GM21526 (cell line): ENCODE measurements at regions not wholly inside any gene's neighbourhood (a gene's known extent, or its start where the extent isn't known, plus 50 kb on each side); places are given as distances from the start of the nearest gene placed in this dataset.
"Not testable (repeated sequence)": the region's sequence is repeated elsewhere in the genome, so short reads cannot be mapped to it uniquely, and the experiment has no call there.

Source experiments
- ATAC-seq: cut with Tn5 transposase; IDR thresholded peaks from one replicate; pipeline ENCODE4 v1.9.1; 2021; ENCODE audit warnings: moderate library complexity; ENCODE audit not compliant: unreplicated experiment, low FRiP score

GRCh38 chr13:103457050-103457449 is 390.8 kb upstream of the SLC10A2 start:
- ATAC-seq = not testable (repeated sequence)

GRCh38 chr13:103451656-103452055 is 385.4 kb upstream of the SLC10A2 start:
- no peak for ATAC-seq

GRCh38 chr13:103443604-103444003 is 377.4 kb upstream of the SLC10A2 start:
- no peak for ATAC-seq

- no peak for ATAC-seq
Observed at GRCh38 chr13:103437651-103438050, 371.4 kb upstream of the SLC10A2 start.

GRCh38 chr13:103436057-103436654 is 369.9 kb upstream of the SLC10A2 start:
- ATAC-seq = no peak

- no peak for ATAC-seq
Observed at GRCh38 chr13:103431856-103432255, 365.6 kb upstream of the SLC10A2 start.

- no peak for ATAC-seq
Observed at GRCh38 chr13:103430368-103430767, 364.2 kb upstream of the SLC10A2 start.

- ATAC-seq = no peak
Observed at GRCh38 chr13:103410002-103410401, 343.8 kb upstream of the SLC10A2 start.

GRCh38 chr13:103406967-103407366 is 340.8 kb upstream of the SLC10A2 start:
- ATAC-seq = no peak

GRCh38 chr13:103405297-103405696 is 339.1 kb upstream of the SLC10A2 start:
- ATAC-seq = no peak

GRCh38 chr13:103403814-103404213 is 337.6 kb upstream of the SLC10A2 start:
- ATAC-seq = no peak

GRCh38 chr13:103403148-103403740 is 337.0 kb upstream of the SLC10A2 start:
- no peak for ATAC-seq

- no peak for ATAC-seq
Observed at GRCh38 chr13:103395139-103395538, 328.9 kb upstream of the SLC10A2 start.

GRCh38 chr13:103394618-103395017 is 328.4 kb upstream of the SLC10A2 start:
- ATAC-seq = no peak

- no peak for ATAC-seq
Observed at GRCh38 chr13:103391936-103392335, 325.7 kb upstream of the SLC10A2 start.

GRCh38 chr13:103388839-103389238 is 322.6 kb upstream of the SLC10A2 start:
- ATAC-seq = no peak

- ATAC-seq = no peak
Observed at GRCh38 chr13:103386341-103386740, 320.1 kb upstream of the SLC10A2 start.

- ATAC-seq = no peak
Observed at GRCh38 chr13:103373916-103374315, 307.7 kb upstream of the SLC10A2 start.

- no peak for ATAC-seq
Observed at GRCh38 chr13:103371271-103371670, 305.1 kb upstream of the SLC10A2 start.

- ATAC-seq = no peak
Observed at GRCh38 chr13:103370790-103371189, 304.6 kb upstream of the SLC10A2 start.

GRCh38 chr13:103358255-103358932 is 292.2 kb upstream of the SLC10A2 start:
- no peak for ATAC-seq
